ENCODE measurements at regions not wholly inside any gene's neighbourhood (a gene's known extent, or its start where the extent isn't known, plus 50 kb on each side); places are given as distances from the start of the nearest gene placed in this dataset.
A peak's percentile ranks its signal among the peaks of the same experiment; 100 is the strongest.
"Not testable (repeated sequence)": the region's sequence is repeated elsewhere in the genome, so short reads cannot be mapped to it uniquely, and the experiment has no call there.

GRCh38 chr16:62383941-62384340 lies 347.7 kb upstream of the CDH8 start:
- no peak for DNase-seq (ENCODE audit: low read depth)

GRCh38 chr16:62370445-62370844 lies 334.2 kb upstream of the CDH8 start:
- DNase-seq (ENCODE audit: low read depth), result no peak

- DNase-seq (ENCODE audit: low read depth), result no peak
Observed at GRCh38 chr16:62363501-62363900, 327.3 kb upstream of the CDH8 start.

- no peak for DNase-seq (ENCODE audit: low read depth)
Observed at GRCh38 chr16:62353355-62353754, 317.1 kb upstream of the CDH8 start.

GRCh38 chr16:62342216-62342615 lies 306.0 kb upstream of the CDH8 start:
- no peak for DNase-seq (ENCODE audit: low read depth)

GRCh38 chr16:62335356-62335755 lies 299.1 kb upstream of the CDH8 start:
- no peak for DNase-seq (ENCODE audit: low read depth)

- no peak for DNase-seq (ENCODE audit: low read depth)
Observed at GRCh38 chr16:62321606-62322005, 285.4 kb upstream of the CDH8 start.

GRCh38 chr16:62298600-62298999 lies 262.4 kb upstream of the CDH8 start:
- no peak for DNase-seq (ENCODE audit: low read depth)

GRCh38 chr16:62294213-62294972 lies 258.2 kb upstream of the CDH8 start:
- DNase-seq (ENCODE audit: low read depth), result no peak

GRCh38 chr16:62288990-62289629 lies 252.9 kb upstream of the CDH8 start:
- no peak for DNase-seq (ENCODE audit: low read depth)

GRCh38 chr16:62280506-62280905 lies 244.3 kb upstream of the CDH8 start:
- DNase-seq (ENCODE audit: low read depth), result no peak

GRCh38 chr16:62277942-62278341 lies 241.7 kb upstream of the CDH8 start:
- no peak for DNase-seq (ENCODE audit: low read depth)

GRCh38 chr16:62276637-62277036 lies 240.4 kb upstream of the CDH8 start:
- no peak for DNase-seq (ENCODE audit: low read depth)

GRCh38 chr16:62272035-62272434 lies 235.8 kb upstream of the CDH8 start:
- no peak for DNase-seq (ENCODE audit: low read depth)

- no peak for DNase-seq (ENCODE audit: low read depth)
Observed at GRCh38 chr16:62261760-62262159, 225.5 kb upstream of the CDH8 start.

- not testable (repeated sequence) for DNase-seq (ENCODE audit: low read depth)
Observed at GRCh38 chr16:62258931-62259435, 222.7 kb upstream of the CDH8 start.

- DNase-seq (ENCODE audit: low read depth), result no peak
Observed at GRCh38 chr16:62256406-62256805, 220.2 kb upstream of the CDH8 start.

- no peak for DNase-seq (ENCODE audit: low read depth)
Observed at GRCh38 chr16:62254847-62255246, 218.6 kb upstream of the CDH8 start.

GRCh38 chr16:62254372-62254771 lies 218.1 kb upstream of the CDH8 start:
- DNase-seq (ENCODE audit: low read depth), result no peak

GRCh38 chr16:62253966-62254365 lies 217.7 kb upstream of the CDH8 start:
- no peak for DNase-seq (ENCODE audit: low read depth)

GRCh38 chr16:62249069-62249468 lies 212.8 kb upstream of the CDH8 start:
- no peak for DNase-seq (ENCODE audit: low read depth)

GRCh38 chr16:62240722-62241121 lies 204.5 kb upstream of the CDH8 start:
- DNase-seq (ENCODE audit: low read depth), result no peak

- DNase-seq (ENCODE audit: low read depth), result peak; percentile 1
Observed at GRCh38 chr16:62225675-62226074, 189.4 kb upstream of the CDH8 start.
